NB4 (cell line): ENCODE measurements at regions not wholly inside any gene's neighbourhood (a gene's known extent, or its start where the extent isn't known, plus 50 kb on each side); places are given as distances from the start of the nearest gene placed in this dataset.

Source experiments
- DNase-seq: peaks from one replicate; pipeline ENCODE4 v3.0.0; 2010; ENCODE audit warnings: low read depth
- H3K4me3 ChIP-seq: one replicate; pipeline ENCODE4 v1.5.1; 2011; ENCODE audit warnings: mild to moderate bottlenecking, low read depth, low read length, moderate library complexity
- MAX ChIP-seq: IDR thresholded peaks from 2 replicates; pipeline ENCODE4 v1.6.1; 2011; ENCODE audit warnings: low read depth, low read length
- MYC ChIP-seq: IDR thresholded peaks from 2 replicates; pipeline ENCODE4 v1.6.1; 2011; ENCODE audit warnings: low read depth, low read length
- POLR2A ChIP-seq: IDR thresholded peaks from 2 replicates; pipeline ENCODE4 v1.6.1; 2011; ENCODE audit warnings: mild to moderate bottlenecking; ENCODE audit not compliant: insufficient read length; ENCODE audit errors: extremely low read depth
- TF ChIP-seq, protein P1 (sequence below): IDR thresholded peaks from one replicate; pipeline ENCODE4 v1.5.1; 2012; ENCODE audit warnings: low read depth, low read length

- no peak for DNase-seq
- TF ChIP-seq MAX (no peak), MYC (no peak)
- TF ChIP-seq, protein P1, sequence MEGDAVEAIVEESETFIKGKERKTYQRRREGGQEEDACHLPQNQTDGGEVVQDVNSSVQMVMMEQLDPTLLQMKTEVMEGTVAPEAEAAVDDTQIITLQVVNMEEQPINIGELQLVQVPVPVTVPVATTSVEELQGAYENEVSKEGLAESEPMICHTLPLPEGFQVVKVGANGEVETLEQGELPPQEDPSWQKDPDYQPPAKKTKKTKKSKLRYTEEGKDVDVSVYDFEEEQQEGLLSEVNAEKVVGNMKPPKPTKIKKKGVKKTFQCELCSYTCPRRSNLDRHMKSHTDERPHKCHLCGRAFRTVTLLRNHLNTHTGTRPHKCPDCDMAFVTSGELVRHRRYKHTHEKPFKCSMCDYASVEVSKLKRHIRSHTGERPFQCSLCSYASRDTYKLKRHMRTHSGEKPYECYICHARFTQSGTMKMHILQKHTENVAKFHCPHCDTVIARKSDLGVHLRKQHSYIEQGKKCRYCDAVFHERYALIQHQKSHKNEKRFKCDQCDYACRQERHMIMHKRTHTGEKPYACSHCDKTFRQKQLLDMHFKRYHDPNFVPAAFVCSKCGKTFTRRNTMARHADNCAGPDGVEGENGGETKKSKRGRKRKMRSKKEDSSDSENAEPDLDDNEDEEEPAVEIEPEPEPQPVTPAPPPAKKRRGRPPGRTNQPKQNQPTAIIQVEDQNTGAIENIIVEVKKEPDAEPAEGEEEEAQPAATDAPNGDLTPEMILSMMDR = no peak
- no peak overlapping the region for H3K4me3 ChIP-seq
Measured at GRCh38 chr2:103132536-103133217, 370.8 kb downstream of the TMEM182 start.

- no peak overlapping the region for H3K4me3 ChIP-seq
- TF ChIP-seq POLR2A (no peak), MYC (no peak), MAX (no peak)
- TF ChIP-seq, protein P1 = no peak
- DNase-seq = no peak
Measured at GRCh38 chr2:103135679-103136078, 373.8 kb downstream of the TMEM182 start.

DNA sequence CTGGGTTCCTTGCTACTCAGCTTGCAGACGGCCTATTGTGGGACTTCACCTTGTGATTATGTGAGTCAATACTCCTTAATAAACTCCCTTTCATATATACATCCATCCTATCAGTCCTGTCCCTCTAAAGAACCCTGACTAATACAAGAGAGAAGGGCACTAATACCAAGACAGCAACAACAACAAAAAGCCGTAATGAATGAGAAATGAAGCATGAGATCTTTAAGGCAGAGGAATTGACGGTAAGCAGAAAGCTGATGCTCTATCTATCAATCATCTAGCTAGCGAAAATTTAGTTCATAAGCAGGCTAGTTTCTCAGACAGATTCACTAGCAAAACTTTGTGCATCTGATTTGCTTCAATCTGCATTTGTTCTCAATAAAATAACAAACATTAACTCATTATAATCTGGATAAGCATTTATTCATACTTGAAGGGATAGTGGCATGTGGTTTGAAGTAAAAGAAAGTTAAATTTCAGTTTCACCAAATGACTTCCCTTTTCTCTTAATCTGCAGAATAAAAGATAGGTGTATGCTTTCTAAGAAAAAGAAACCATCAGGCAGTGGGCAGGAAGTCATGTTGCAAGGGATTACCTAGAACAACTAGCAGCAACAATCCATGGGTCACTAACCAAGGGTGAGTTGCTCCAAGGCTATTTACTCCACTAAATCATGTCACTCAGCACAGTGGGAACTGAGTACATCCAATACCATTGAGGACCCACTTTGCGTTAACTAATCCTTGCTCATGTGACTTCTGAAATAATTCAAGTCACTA lies 376.5 kb downstream of the TMEM182 start:
- TF ChIP-seq, protein P1 = no peak
- TF ChIP-seq MYC = no peak
- no peak for DNase-seq
- H3K4me3 ChIP-seq = no peak overlapping the region

- no peak for DNase-seq
Measured at GRCh38 chr2:103139628-103140268, 377.9 kb downstream of the TMEM182 start.

DNA sequence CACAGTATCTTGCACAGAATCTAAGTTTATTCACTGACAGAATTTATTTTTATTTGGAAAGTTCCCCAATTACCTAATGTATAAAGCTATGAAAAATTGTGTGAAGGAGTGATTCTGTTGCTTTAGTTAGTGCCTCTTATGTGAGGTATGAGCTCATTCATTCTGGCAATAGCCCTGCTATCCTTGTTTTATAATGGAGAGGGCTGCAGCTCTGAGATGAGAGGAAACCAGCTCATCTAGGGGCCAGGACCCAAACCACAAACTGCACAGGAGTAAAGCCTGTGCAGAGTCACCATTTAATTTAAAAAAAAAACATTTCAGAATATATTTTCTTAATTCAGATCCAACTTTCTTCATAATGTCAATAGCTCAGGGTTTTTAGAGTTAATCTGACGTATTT lies 383.0 kb downstream of the TMEM182 start:
- no peak overlapping the region for H3K4me3 ChIP-seq
- no peak for DNase-seq
- TF ChIP-seq, protein P1 = no peak

More at GRCh38 chr2:103139628-103140268, 377.9 kb downstream of the TMEM182 start:
- H3K4me3 ChIP-seq = no peak overlapping the region
- TF ChIP-seq MAX (no peak), POLR2A (no peak), MYC (no peak)
- TF ChIP-seq, protein P1 = no peak
